ENCODE measurements at regions not wholly inside any gene's neighbourhood (a gene's known extent, or its start where the extent isn't known, plus 50 kb on each side); places are given as distances from the start of the nearest gene placed in this dataset.

GRCh38 chr6:40692337-40692736 is 105.2 kb upstream of the LRFN2 start:
- Histone ChIP-seq H3K27me3 (ENCODE audit: control insufficient read depth, insufficient read depth, low read length) (peaks cover 4% of the 10 kb centered on the region), H3K27ac (ENCODE audit: insufficient read depth, low read length) (no peak overlapping the region), H3K9ac (ENCODE audit: insufficient read depth, low read length) (no peak overlapping the region), H3K9me3 (ENCODE audit: control insufficient read depth, insufficient read depth, low read depth, low read length) (no peaks in the 10 kb centered on the region), H3K4me3 (replicated peaks in 1 of 4; ENCODE audit: control extremely low read depth in 1 of 4, insufficient read depth in 1 of 4, low read depth in 3 of 4, low read length in 4 of 4) (no peak overlapping the region), H3K36me3 (ENCODE audit: control insufficient read depth, insufficient read depth, low read length) (no peaks in the 10 kb centered on the region), H3K79me2 (ENCODE audit: control insufficient read depth, insufficient read depth, low read length) (no peaks in the 10 kb centered on the region), H3K4me2 (ENCODE audit: extremely low read depth, insufficient read depth, low read length) (no peak overlapping the region), H4K20me1 (ENCODE audit: control insufficient read depth, extremely low read depth, insufficient read depth, low read length) (no peaks in the 10 kb centered on the region), H2AFZ (ENCODE audit: low read length) (no peak overlapping the region), H3K4me1 (ENCODE audit: control insufficient read depth, extremely low read depth, insufficient read depth, low read length) (no peaks in the 10 kb centered on the region)
- DNase-seq (ENCODE audit: low read depth in 2 of 2) = no peak
- no peak for TF ChIP-seq EZH2 (IDR thresholded peaks at IDR 0.05; ENCODE audit: low read length, missing control alignments)
- no peak for TF ChIP-seq CTCF (conservative IDR thresholded peaks at IDR 0.05 in 1 of 2, IDR thresholded peaks at IDR 0.05 in 1 of 2; ENCODE audit: low read depth in 1 of 2, low read length in 2 of 2)

GRCh38 chr6:40689185-40689584 is 102.0 kb upstream of the LRFN2 start:
- no peaks in the 10 kb centered on the region for H3K9me3 ChIP-seq (ENCODE audit: control insufficient read depth, insufficient read depth, low read depth, low read length)
- no peak overlapping the region for H3K4me3 ChIP-seq (replicated peaks in 1 of 4; ENCODE audit: control extremely low read depth in 1 of 4, insufficient read depth in 1 of 4, low read depth in 3 of 4, low read length in 4 of 4)
- no peak overlapping the region for H3K9ac ChIP-seq (ENCODE audit: insufficient read depth, low read length)
- no peaks in the 10 kb centered on the region for H4K20me1 ChIP-seq (ENCODE audit: control insufficient read depth, extremely low read depth, insufficient read depth, low read length)
- no peaks in the 10 kb centered on the region for H3K36me3 ChIP-seq (ENCODE audit: control insufficient read depth, insufficient read depth, low read length)
- no peaks in the 10 kb centered on the region for H3K4me1 ChIP-seq (ENCODE audit: control insufficient read depth, extremely low read depth, insufficient read depth, low read length)
- no peak for TF ChIP-seq EZH2 (IDR thresholded peaks at IDR 0.05; ENCODE audit: low read length, missing control alignments)
- no peak for TF ChIP-seq CTCF (conservative IDR thresholded peaks at IDR 0.05 in 1 of 2, IDR thresholded peaks at IDR 0.05 in 1 of 2; ENCODE audit: low read depth in 1 of 2, low read length in 2 of 2)
- H3K27me3 ChIP-seq (ENCODE audit: control insufficient read depth, insufficient read depth, low read length) = no peaks in the 10 kb centered on the region
- H3K4me2 ChIP-seq (ENCODE audit: extremely low read depth, insufficient read depth, low read length) = no peak overlapping the region
- no peaks in the 10 kb centered on the region for H3K79me2 ChIP-seq (ENCODE audit: control insufficient read depth, insufficient read depth, low read length)
- H2AFZ ChIP-seq (ENCODE audit: low read length) = no peak overlapping the region
- no peak for DNase-seq (ENCODE audit: low read depth in 2 of 2)
- no peak overlapping the region for H3K27ac ChIP-seq (ENCODE audit: insufficient read depth, low read length)

GRCh38 chr6:40688214-40688761 is 101.1 kb upstream of the LRFN2 start:
- H3K4me1 ChIP-seq (ENCODE audit: control insufficient read depth, extremely low read depth, insufficient read depth, low read length) = no peaks in the 10 kb centered on the region
- H3K9me3 ChIP-seq (ENCODE audit: control insufficient read depth, insufficient read depth, low read depth, low read length) = no peaks in the 10 kb centered on the region
- no peaks in the 10 kb centered on the region for H4K20me1 ChIP-seq (ENCODE audit: control insufficient read depth, extremely low read depth, insufficient read depth, low read length)
- DNase-seq (ENCODE audit: low read depth in 2 of 2) = peak in 1 of 2 donors; percentile 9
- TF ChIP-seq EZH2 (IDR thresholded peaks at IDR 0.05; ENCODE audit: low read length, missing control alignments) (no peak), CTCF (conservative IDR thresholded peaks at IDR 0.05 in 1 of 2, IDR thresholded peaks at IDR 0.05 in 1 of 2; ENCODE audit: low read depth in 1 of 2, low read length in 2 of 2) (no peak)
- no peak overlapping the region for H3K27ac ChIP-seq (ENCODE audit: insufficient read depth, low read length)
- no peak overlapping the region for H3K4me3 ChIP-seq (replicated peaks in 1 of 4; ENCODE audit: control extremely low read depth in 1 of 4, insufficient read depth in 1 of 4, low read depth in 3 of 4, low read length in 4 of 4)
- H3K4me2 ChIP-seq (ENCODE audit: extremely low read depth, insufficient read depth, low read length) = no peak overlapping the region
- H3K27me3 ChIP-seq (ENCODE audit: control insufficient read depth, insufficient read depth, low read length) = no peaks in the 10 kb centered on the region
- H3K79me2 ChIP-seq (ENCODE audit: control insufficient read depth, insufficient read depth, low read length) = no peaks in the 10 kb centered on the region
- no peak overlapping the region for H3K9ac ChIP-seq (ENCODE audit: insufficient read depth, low read length)
- no peaks in the 10 kb centered on the region for H3K36me3 ChIP-seq (ENCODE audit: control insufficient read depth, insufficient read depth, low read length)
- H2AFZ ChIP-seq (ENCODE audit: low read length) = no peak overlapping the region

All from fibroblast of lung (primary cell).